DOHH2 (cell line): ENCODE measurements at regions not wholly inside any gene's neighbourhood (a gene's known extent, or its start where the extent isn't known, plus 50 kb on each side); places are given as distances from the start of the nearest gene placed in this dataset.

ENCODE experiments used
- CTCF ChIP-seq: fragments of 200-600 bp; sonication (generic); IDR thresholded peaks from one replicate; pipeline ENCODE4 v1.5.1; 2014; ENCODE audit warnings: antibody characterized with exemption, mild to moderate bottlenecking, low read depth, low read length; ENCODE audit not compliant: poor library complexity, severe bottlenecking
- EZH2phosphoT487 ChIP-seq: fragments of 200-600 bp; sonication (generic); IDR thresholded peaks from 2 replicates; pipeline ENCODE4 v1.6.1; 2017; ENCODE audit warnings: borderline replicate concordance, mild to moderate bottlenecking, antibody characterized with exemption, low read length, moderate library complexity, mixed read lengths

GRCh38 chr10:59454171-59454919 is 92.0 kb upstream of the FAM13C start:
- TF ChIP-seq CTCF: no peak
- TF ChIP-seq EZH2phosphoT487: no peak
